ENCODE measurements at regions not wholly inside any gene's neighbourhood (a gene's known extent, or its start where the extent isn't known, plus 50 kb on each side); places are given as distances from the start of the nearest gene placed in this dataset.
A peak's percentile ranks its signal among the peaks of the same experiment; 100 is the strongest.

- no peaks in the 10 kb centered on the region for H3K27me3 ChIP-seq (replicated peaks in 1 of 2; ENCODE audit: control insufficient read depth in 2 of 2, extremely low read depth in 1 of 2, insufficient read depth in 2 of 2, low read length in 1 of 2)
- peak overlapping the region; percentile 61 for H3K27ac ChIP-seq (ENCODE audit: low read length)
- CTCF ChIA-PET: interaction anchor here in 1 of 2 donors (1.9 kb wide), 1 partner anchor 108 kb away, joined by 8 read pairs; no protein-coding TSS in a partner anchor
- peaks cover 4 to 48% (median 25%) of the 10 kb centered on the region in 3 donors for H3K4me1 Mint-ChIP-seq
- POLR2A ChIA-PET: interaction anchor here in 1 of 2 donors (0.6 kb wide), 2 partner anchors 101 to 544 kb away, joined by 4 read pairs; no protein-coding TSS in a partner anchor
- ATAC-seq (replicated peaks in 1 of 4) (peak in 1 of 4 experiments; percentile 37), DNase-seq (peak in 1 of 35 experiments; percentile 21)
- WGBS (ENCODE audit: insufficient coverage): no CpG with 5 or more reads among the region's 7 CpGs
- peaks cover 0 to 4% (median 4%) of the 10 kb centered on the region in 3 donors for H3K9me3 Mint-ChIP-seq
- H3K36me3 Mint-ChIP-seq: no peaks in the 10 kb centered on the region
- no peaks in the 10 kb centered on the region for H3K27me3 Mint-ChIP-seq
- no peaks in the 10 kb centered on the region for H3K36me3 ChIP-seq (ENCODE audit: control insufficient read depth in 2 of 2, extremely low read depth in 1 of 2, insufficient read depth in 1 of 2, low read length in 1 of 2)
- H3K27ac Mint-ChIP-seq: peak overlapping the region; percentile 42 to 51
- peaks cover 0 to 37% of the 10 kb centered on the region in 2 experiments for H3K4me1 ChIP-seq (ENCODE audit: control insufficient read depth in 1 of 2, extremely low read depth in 1 of 2, insufficient read depth in 2 of 2, low read length in 2 of 2)
- H3K4me3 Mint-ChIP-seq: no peak overlapping the region
- no peaks in the 10 kb centered on the region for H3K9me3 ChIP-seq
- H3K4me3 ChIP-seq (ENCODE audit: control insufficient read depth in 1 of 2, extremely low read depth in 1 of 2, low read length in 1 of 2): no peak overlapping the region
Observed at GRCh38 chr10:7027913-7028808, 382.7 kb downstream of the SFMBT2 start.

GRCh38 chr10:7027237-7027912, 383.5 kb downstream of the SFMBT2 start:
- H3K9me3 Mint-ChIP-seq: peaks cover 2 to 4% (median 4%) of the 10 kb centered on the region in 3 donors
- no peaks in the 10 kb centered on the region for H3K27me3 Mint-ChIP-seq
- no peak overlapping the region for H3K4me3 ChIP-seq (ENCODE audit: control insufficient read depth in 1 of 2, extremely low read depth in 1 of 2, low read length in 1 of 2)
- DNase-seq (no peak), ATAC-seq (replicated peaks in 1 of 4) (no peak)
- H3K4me3 Mint-ChIP-seq: no peak overlapping the region
- peak overlapping the region; percentile 61 for H3K27ac ChIP-seq (ENCODE audit: low read length)
- WGBS (ENCODE audit: insufficient coverage): 100% methylated on average over 1 of the region's 4 CpGs
- H3K4me1 ChIP-seq (ENCODE audit: control insufficient read depth in 1 of 2, extremely low read depth in 1 of 2, insufficient read depth in 2 of 2, low read length in 2 of 2): peaks cover 0 to 35% of the 10 kb centered on the region in 2 experiments
- POLR2A ChIA-PET: no interaction called here
- no peaks in the 10 kb centered on the region for H3K9me3 ChIP-seq
- H3K36me3 Mint-ChIP-seq: no peaks in the 10 kb centered on the region
- no peaks in the 10 kb centered on the region for H3K27me3 ChIP-seq (replicated peaks in 1 of 2; ENCODE audit: control insufficient read depth in 2 of 2, extremely low read depth in 1 of 2, insufficient read depth in 2 of 2, low read length in 1 of 2)
- CTCF ChIA-PET: interaction anchor here in 1 of 2 donors (1.1 to 1.9 kb wide), 2 partner anchors 10 to 107 kb away, joined by 3 to 8 read pairs; no protein-coding TSS in a partner anchor
- no peaks in the 10 kb centered on the region for H3K36me3 ChIP-seq (ENCODE audit: control insufficient read depth in 2 of 2, extremely low read depth in 1 of 2, insufficient read depth in 1 of 2, low read length in 1 of 2)
- H3K27ac Mint-ChIP-seq: no peak overlapping the region
- peaks cover 4 to 40% (median 18%) of the 10 kb centered on the region in 3 donors for H3K4me1 Mint-ChIP-seq

- H3K4me3 Mint-ChIP-seq: no peak overlapping the region
- ATAC-seq (replicated peaks in 1 of 4) (no peak), DNase-seq (no peak)
- H3K4me1 ChIP-seq (ENCODE audit: control insufficient read depth in 1 of 2, extremely low read depth in 1 of 2, insufficient read depth in 2 of 2, low read length in 2 of 2): peaks cover 0 to 34% of the 10 kb centered on the region in 2 experiments
- no peaks in the 10 kb centered on the region for H3K27me3 ChIP-seq (replicated peaks in 1 of 2; ENCODE audit: control insufficient read depth in 2 of 2, extremely low read depth in 1 of 2, insufficient read depth in 2 of 2, low read length in 1 of 2)
- H3K9me3 Mint-ChIP-seq: peaks cover 2 to 4% (median 4%) of the 10 kb centered on the region in 3 donors
- H3K36me3 ChIP-seq (ENCODE audit: control insufficient read depth in 2 of 2, extremely low read depth in 1 of 2, insufficient read depth in 1 of 2, low read length in 1 of 2): no peaks in the 10 kb centered on the region
- H3K9me3 ChIP-seq: no peaks in the 10 kb centered on the region
- H3K36me3 Mint-ChIP-seq: no peaks in the 10 kb centered on the region
- H3K4me3 ChIP-seq (ENCODE audit: control insufficient read depth in 1 of 2, extremely low read depth in 1 of 2, low read length in 1 of 2): no peak overlapping the region
- H3K27me3 Mint-ChIP-seq: no peaks in the 10 kb centered on the region
- H3K4me1 Mint-ChIP-seq: peaks cover 4 to 38% (median 17%) of the 10 kb centered on the region in 3 donors
- H3K27ac Mint-ChIP-seq: no peak overlapping the region
- no peak overlapping the region for H3K27ac ChIP-seq (ENCODE audit: low read length)
- ChIA-PET POLR2A (no interaction called here), CTCF (interaction anchor here in 1 of 2 donors (0.5 to 1.9 kb wide), 3 partner anchors 10 to 107 kb away, joined by 3 to 8 read pairs (median 4); no protein-coding TSS in a partner anchor)
- no CpG with 5 or more reads among the region's 4 CpGs for WGBS (ENCODE audit: insufficient coverage)
Observed at GRCh38 chr10:7026818-7027217, 384.0 kb downstream of the SFMBT2 start.

GRCh38 chr10:7025296-7025695, 385.5 kb downstream of the SFMBT2 start:
- Histone ChIP-seq H3K4me1 (ENCODE audit: control insufficient read depth in 1 of 2, extremely low read depth in 1 of 2, insufficient read depth in 2 of 2, low read length in 2 of 2) (peaks cover 0 to 20% of the 10 kb centered on the region in 2 experiments), H3K36me3 (ENCODE audit: control insufficient read depth in 2 of 2, extremely low read depth in 1 of 2, insufficient read depth in 1 of 2, low read length in 1 of 2) (no peaks in the 10 kb centered on the region), H3K27me3 (replicated peaks in 1 of 2; ENCODE audit: control insufficient read depth in 2 of 2, extremely low read depth in 1 of 2, insufficient read depth in 2 of 2, low read length in 1 of 2) (no peaks in the 10 kb centered on the region), H3K9me3 (no peaks in the 10 kb centered on the region), H3K4me3 (ENCODE audit: control insufficient read depth in 1 of 2, extremely low read depth in 1 of 2, low read length in 1 of 2) (no peak overlapping the region), H3K27ac (ENCODE audit: low read length) (no peak overlapping the region)
- Mint-ChIP-seq H3K9me3 (peaks cover 3 to 6% (median 4%) of the 10 kb centered on the region in 3 donors), H3K36me3 (no peaks in the 10 kb centered on the region), H3K4me1 (peaks cover 10 to 31% (median 14%) of the 10 kb centered on the region in 3 donors), H3K4me3 (no peak overlapping the region), H3K27ac (no peak overlapping the region), H3K27me3 (no peaks in the 10 kb centered on the region)
- WGBS (ENCODE audit: insufficient coverage): no CpG with 5 or more reads among the region's 2 CpGs
- CTCF ChIA-PET: no interaction called here
- ATAC-seq (replicated peaks in 1 of 4): no peak
- POLR2A ChIA-PET: interaction anchor here in 1 of 2 donors (0.6 kb wide), 1 partner anchor 238 kb away, joined by 3 read pairs; no protein-coding TSS in a partner anchor
- DNase-seq: no peak

GRCh38 chr10:7015457-7015856, 395.4 kb downstream of the SFMBT2 start:
- POLR2A ChIA-PET: no interaction called here
- H3K27me3 Mint-ChIP-seq: peaks cover 0 to 5% of the 10 kb centered on the region in 2 donors
- ATAC-seq (replicated peaks in 1 of 4) (no peak), DNase-seq (no peak)
- WGBS (ENCODE audit: insufficient coverage): 90% methylated on average over 3 of the region's 5 CpGs
- no peak overlapping the region for H3K27ac Mint-ChIP-seq
- no peaks in the 10 kb centered on the region for H3K27me3 ChIP-seq (replicated peaks in 1 of 2; ENCODE audit: control insufficient read depth in 2 of 2, extremely low read depth in 1 of 2, insufficient read depth in 2 of 2, low read length in 1 of 2)
- H3K4me3 ChIP-seq (ENCODE audit: control insufficient read depth in 1 of 2, extremely low read depth in 1 of 2, low read length in 1 of 2): no peak overlapping the region
- H3K4me3 Mint-ChIP-seq: no peak overlapping the region
- CTCF ChIA-PET: no interaction called here
- no peaks in the 10 kb centered on the region for H3K36me3 ChIP-seq (ENCODE audit: control insufficient read depth in 2 of 2, extremely low read depth in 1 of 2, insufficient read depth in 1 of 2, low read length in 1 of 2)
- peaks cover 8 to 14% (median 9%) of the 10 kb centered on the region in 3 donors for H3K9me3 Mint-ChIP-seq
- H3K27ac ChIP-seq (ENCODE audit: low read length): no peak overlapping the region
- H3K9me3 ChIP-seq: no peaks in the 10 kb centered on the region
- peaks cover 5% of the 10 kb centered on the region for H3K36me3 Mint-ChIP-seq
- H3K4me1 Mint-ChIP-seq: no peaks in the 10 kb centered on the region
- H3K4me1 ChIP-seq (ENCODE audit: control insufficient read depth in 1 of 2, extremely low read depth in 1 of 2, insufficient read depth in 2 of 2, low read length in 2 of 2): no peaks in the 10 kb centered on the region

- H3K27ac ChIP-seq (ENCODE audit: low read length): no peak overlapping the region
- Mint-ChIP-seq H3K36me3 (peaks cover 5% of the 10 kb centered on the region), H3K4me1 (no peaks in the 10 kb centered on the region), H3K27me3 (peaks cover 2 to 5% of the 10 kb centered on the region in 2 donors), H3K4me3 (no peak overlapping the region), H3K9me3 (peaks cover 2 to 7% (median 6%) of the 10 kb centered on the region in 3 donors), H3K27ac (no peak overlapping the region)
- H3K4me1 ChIP-seq (ENCODE audit: control insufficient read depth in 1 of 2, extremely low read depth in 1 of 2, insufficient read depth in 2 of 2, low read length in 2 of 2): no peaks in the 10 kb centered on the region
- 83% methylated on average over 3 of the region's 4 CpGs for WGBS (ENCODE audit: insufficient coverage)
- ChIA-PET CTCF (no interaction called here), POLR2A (interaction anchor here in 1 of 2 donors (0.6 kb wide), 1 partner anchor 405 kb away, joined by 3 read pairs; no protein-coding TSS in a partner anchor)
- no peaks in the 10 kb centered on the region for H3K36me3 ChIP-seq (ENCODE audit: control insufficient read depth in 2 of 2, extremely low read depth in 1 of 2, insufficient read depth in 1 of 2, low read length in 1 of 2)
- ATAC-seq (replicated peaks in 1 of 4) (no peak), DNase-seq (no peak)
- no peaks in the 10 kb centered on the region for H3K9me3 ChIP-seq
- H3K4me3 ChIP-seq (ENCODE audit: control insufficient read depth in 1 of 2, extremely low read depth in 1 of 2, low read length in 1 of 2): no peak overlapping the region
- no peaks in the 10 kb centered on the region for H3K27me3 ChIP-seq (replicated peaks in 1 of 2; ENCODE audit: control insufficient read depth in 2 of 2, extremely low read depth in 1 of 2, insufficient read depth in 2 of 2, low read length in 1 of 2)
Observed at GRCh38 chr10:7014721-7015120, 396.1 kb downstream of the SFMBT2 start.

All from T-cell (primary cell).